Omental fat pad (tissue), 3 donors: ENCODE measurements at regions not wholly inside any gene's neighbourhood (a gene's known extent, or its start where the extent isn't known, plus 50 kb on each side); places are given as distances from the start of the nearest gene placed in this dataset.

ENCODE experiments used
- ATAC-seq: fragments of 150-250 bp; one replicate; pipeline ENCODE4 v1.9.1; 2016; ENCODE audit warnings: mild to moderate bottlenecking, moderate library complexity; ENCODE audit not compliant: low FRiP score
- DNase-seq: peaks from one replicate; pipeline ENCODE4 v3.0.0-alpha.2; 2019; ENCODE audit warnings: low spot score
- TF ChIP-seq, protein P1 (sequence below), 3 donors: fragments of 450-650 bp; IDR thresholded peaks; one replicate each; pipeline ENCODE4 v1.5.1; 2016 to 2017; ENCODE audit warnings: antibody characterized with exemption in 3 of 3, mild to moderate bottlenecking in 3 of 3, moderate library complexity in 2 of 3

DNA sequence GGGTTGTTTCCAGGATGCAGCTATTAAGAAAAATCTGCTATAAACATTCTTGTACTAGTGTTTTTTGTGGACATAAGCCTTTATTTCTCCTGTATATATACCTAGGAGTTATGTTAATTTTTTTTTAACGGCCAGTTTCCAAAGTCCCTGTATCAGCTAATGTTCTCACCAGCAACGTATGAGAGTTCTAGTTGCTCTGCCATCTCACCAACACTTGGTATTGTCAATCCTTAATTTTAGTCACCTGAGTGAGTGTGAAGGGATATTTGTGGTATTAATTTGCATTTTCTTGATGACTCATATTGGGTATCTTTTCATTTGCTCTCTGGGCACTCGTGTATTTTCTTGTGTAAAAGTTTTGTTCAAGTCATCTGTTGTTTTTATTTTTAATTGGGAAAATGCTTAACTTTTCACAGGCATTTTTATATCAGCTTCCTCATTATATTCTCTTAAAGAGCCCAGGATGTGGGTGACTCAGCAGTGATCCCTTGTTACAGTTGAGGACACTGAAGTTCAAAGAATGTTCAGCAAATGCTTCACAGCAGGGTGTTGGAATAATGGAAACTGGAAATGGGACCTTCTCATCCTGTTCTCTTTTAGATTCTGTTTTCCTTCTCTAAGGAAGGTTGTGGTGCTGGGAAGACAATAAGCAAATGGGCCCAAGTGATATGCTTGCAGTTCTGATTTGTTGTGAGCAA lies 176.3 kb upstream of the PRNP start:
- DNase-seq (no peak), ATAC-seq (no peak)
- TF ChIP-seq, protein P1, sequence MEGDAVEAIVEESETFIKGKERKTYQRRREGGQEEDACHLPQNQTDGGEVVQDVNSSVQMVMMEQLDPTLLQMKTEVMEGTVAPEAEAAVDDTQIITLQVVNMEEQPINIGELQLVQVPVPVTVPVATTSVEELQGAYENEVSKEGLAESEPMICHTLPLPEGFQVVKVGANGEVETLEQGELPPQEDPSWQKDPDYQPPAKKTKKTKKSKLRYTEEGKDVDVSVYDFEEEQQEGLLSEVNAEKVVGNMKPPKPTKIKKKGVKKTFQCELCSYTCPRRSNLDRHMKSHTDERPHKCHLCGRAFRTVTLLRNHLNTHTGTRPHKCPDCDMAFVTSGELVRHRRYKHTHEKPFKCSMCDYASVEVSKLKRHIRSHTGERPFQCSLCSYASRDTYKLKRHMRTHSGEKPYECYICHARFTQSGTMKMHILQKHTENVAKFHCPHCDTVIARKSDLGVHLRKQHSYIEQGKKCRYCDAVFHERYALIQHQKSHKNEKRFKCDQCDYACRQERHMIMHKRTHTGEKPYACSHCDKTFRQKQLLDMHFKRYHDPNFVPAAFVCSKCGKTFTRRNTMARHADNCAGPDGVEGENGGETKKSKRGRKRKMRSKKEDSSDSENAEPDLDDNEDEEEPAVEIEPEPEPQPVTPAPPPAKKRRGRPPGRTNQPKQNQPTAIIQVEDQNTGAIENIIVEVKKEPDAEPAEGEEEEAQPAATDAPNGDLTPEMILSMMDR (IDR thresholded peaks at IDR 0.05): no peak

GRCh38 chr20:4508773-4509172 lies 177.5 kb upstream of the PRNP start:
- no peak for ATAC-seq

GRCh38 chr20:4507288-4507719 lies 179.0 kb upstream of the PRNP start:
- no peak for DNase-seq
- ATAC-seq: no peak
- TF ChIP-seq, protein P1 (IDR thresholded peaks at IDR 0.05): no peak

More at GRCh38 chr20:4508773-4509172, 177.5 kb upstream of the PRNP start:
- TF ChIP-seq, protein P1 (IDR thresholded peaks at IDR 0.05): no peak
- no peak for DNase-seq

- DNase-seq (no peak), ATAC-seq (no peak)
- TF ChIP-seq, protein P1 (IDR thresholded peaks at IDR 0.05): no peak
These were observed 181.4 kb upstream of the PRNP start for GRCh38 chr20:4504814-4505213.

- DNase-seq (no peak), ATAC-seq (no peak)
- TF ChIP-seq, protein P1 (IDR thresholded peaks at IDR 0.05): no peak
These were observed 183.5 kb upstream of the PRNP start for GRCh38 chr20:4502756-4503155.

DNA sequence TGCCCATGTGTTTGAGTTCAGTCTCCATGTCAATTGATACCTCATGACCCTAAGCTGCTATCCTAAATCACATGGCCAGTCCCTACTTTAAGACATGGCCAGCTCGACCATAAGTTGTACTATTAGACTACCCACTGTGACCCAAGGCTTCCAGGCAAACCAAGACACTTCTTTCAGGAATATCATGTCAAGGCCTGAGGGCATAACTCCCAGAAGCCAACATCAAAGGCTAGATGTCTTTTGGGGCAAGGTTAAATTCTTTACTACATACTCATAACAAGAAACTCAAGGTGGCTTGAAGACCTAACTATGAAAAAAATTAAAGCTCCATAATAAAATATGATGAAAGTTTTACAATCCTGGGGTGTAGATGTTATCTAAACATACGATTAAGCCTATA lies 192.9 kb upstream of the PRNP start:
- TF ChIP-seq, protein P1 (IDR thresholded peaks at IDR 0.05): no peak
- ATAC-seq (no peak), DNase-seq (no peak)

GRCh38 chr20:4491643-4492042 lies 194.6 kb upstream of the PRNP start:
- no peak for DNase-seq
- TF ChIP-seq, protein P1 (IDR thresholded peaks at IDR 0.05): no peak
- no peak for ATAC-seq
